Kidney epithelial cell (primary cell): ENCODE measurements at regions not wholly inside any gene's neighbourhood (a gene's known extent, or its start where the extent isn't known, plus 50 kb on each side); places are given as distances from the start of the nearest gene placed in this dataset.

Source experiments
- DNase-seq: peaks from one replicate; pipeline ENCODE4 v3.0.0-alpha.2; 2010; ENCODE audit warnings: low read depth
- H3K27me3 ChIP-seq: 2 replicates; pipeline ENCODE4 v1.6.0; 2011; ENCODE audit warnings: low read length; ENCODE audit not compliant: control insufficient read depth, insufficient read depth
- H3K36me3 ChIP-seq: 2 replicates; pipeline ENCODE4 v1.5.1; 2011; ENCODE audit warnings: low read length; ENCODE audit not compliant: control insufficient read depth, insufficient read depth
- H3K4me3 ChIP-seq: 2 replicates; pipeline ENCODE4 v1.5.1; 2011; ENCODE audit warnings: low read depth, mild to moderate bottlenecking, control low read depth, low read length
- CTCF ChIP-seq: IDR thresholded peaks from 2 replicates; pipeline ENCODE4 v1.5.1; 2011; ENCODE audit warnings: mild to moderate bottlenecking, moderate library complexity, low read length, control low read depth, inconsistent platforms; ENCODE audit not compliant: insufficient read depth, poor library complexity, severe bottlenecking

- TF ChIP-seq CTCF: no peak
- no peak for DNase-seq
- H3K4me3 ChIP-seq: no peak overlapping the region
- H3K27me3 ChIP-seq: no peaks in the 10 kb centered on the region
- H3K36me3 ChIP-seq: no peaks in the 10 kb centered on the region
Measured at GRCh38 chr12:124129132-124129531, 156.1 kb downstream of the ZNF664 start.

- no peak for DNase-seq
- Histone ChIP-seq H3K36me3 (no peaks in the 10 kb centered on the region), H3K4me3 (no peak overlapping the region), H3K27me3 (no peaks in the 10 kb centered on the region)
- TF ChIP-seq CTCF: no peak
Measured at GRCh38 chr12:124130691-124131591, 157.9 kb downstream of the ZNF664 start.

- no peaks in the 10 kb centered on the region for H3K27me3 ChIP-seq
- DNase-seq: no peak
- no peak for TF ChIP-seq CTCF
Measured at GRCh38 chr12:124131659-124132058, 158.6 kb downstream of the ZNF664 start.

GRCh38 chr12:124132530-124132929, 159.5 kb downstream of the ZNF664 start:
- DNase-seq: no peak
- Histone ChIP-seq H3K4me3 (no peak overlapping the region), H3K27me3 (no peaks in the 10 kb centered on the region), H3K36me3 (no peaks in the 10 kb centered on the region)
- no peak for TF ChIP-seq CTCF

More at GRCh38 chr12:124131659-124132058, 158.6 kb downstream of the ZNF664 start:
- no peaks in the 10 kb centered on the region for H3K36me3 ChIP-seq
- H3K4me3 ChIP-seq: no peak overlapping the region

GRCh38 chr12:124136796-124137195, 158.1 kb upstream of the RFLNA start:
- no peak for TF ChIP-seq CTCF
- H3K36me3 ChIP-seq: no peaks in the 10 kb centered on the region

More at GRCh38 chr12:124136796-124137195, 158.1 kb upstream of the RFLNA start:
- Histone ChIP-seq H3K27me3 (peaks cover 4% of the 10 kb centered on the region), H3K4me3 (no peak overlapping the region)
- no peak for DNase-seq
